Gastroesophageal sphincter (tissue), 4 donors: ENCODE measurements at regions not wholly inside any gene's neighbourhood (a gene's known extent, or its start where the extent isn't known, plus 50 kb on each side); places are given as distances from the start of the nearest gene placed in this dataset.

Source experiments
- ATAC-seq: fragments of 150-250 bp; one replicate; pipeline ENCODE4 v1.9.1; 2016; ENCODE audit warnings: mild to moderate bottlenecking, moderate library complexity
- H3K27ac ChIP-seq, 4 donors: fragments of 200-600 bp; sonication (generic) in 3 of 4; 1 replicate in 3 of 4; 2 replicates in 1 of 4; pipeline ENCODE4 v1.5.1; 2016 to 2019
- H3K27me3 ChIP-seq: fragments of 200-600 bp; sonication (generic); one replicate; pipeline ENCODE4 v1.5.1; 2019
- H3K36me3 ChIP-seq, 2 donors: fragments of 200-600 bp; sonication (generic); one replicate each; pipeline ENCODE4 v1.5.1; 2019; ENCODE audit warnings: control low read depth in 1 of 2
- H3K4me1 ChIP-seq, 3 donors: fragments of 200-600 bp; sonication (generic); 1 replicate in 2 of 3; 2 replicates in 1 of 3; pipeline ENCODE4 v1.5.1; 2016 to 2019; ENCODE audit warnings: control low read depth in 2 of 3
- H3K4me3 ChIP-seq, 2 donors: fragments of 200-600 bp; sonication (generic); one replicate each; pipeline ENCODE4 v1.5.1; 2019; ENCODE audit warnings: mild to moderate bottlenecking in 1 of 2, moderate library complexity in 1 of 2
- H3K9me3 ChIP-seq, 3 donors: fragments of 200-600 bp; sonication (generic); one replicate each; pipeline ENCODE4 v1.5.1; 2017 to 2019; ENCODE audit warnings: control low read depth in 2 of 3
- CTCF ChIP-seq, 4 experiments: fragments of 200-600 bp in 2 of 4; fragments of 450-650 bp in 2 of 4; sonication (generic) in 1 of 4; IDR thresholded peaks; one replicate each; pipeline ENCODE4 v1.5.1; 2017 to 2019; ENCODE audit warnings: antibody characterized with exemption in 4 of 4, mild to moderate bottlenecking in 2 of 4, moderate library complexity in 2 of 4
- EP300 ChIP-seq: sonication (generic); formaldehyde crosslinking; IDR thresholded peaks from one replicate; pipeline ENCODE4 v1.6.1; 2017; ENCODE audit warnings: antibody characterized with exemption, mild to moderate bottlenecking
- POLR2A ChIP-seq, 2 donors: fragments of 450-650 bp; IDR thresholded peaks; one replicate each; pipeline ENCODE4 v1.6.1; 2017; ENCODE audit warnings: antibody characterized with exemption in 2 of 2, mild to moderate bottlenecking in 2 of 2, moderate library complexity in 1 of 2
- POLR2AphosphoS5 ChIP-seq: sonication (generic); formaldehyde crosslinking; IDR thresholded peaks from one replicate; pipeline ENCODE4 v1.6.1; 2017; ENCODE audit warnings: antibody characterized with exemption
- WGBS, 2 donors: methylation state at CpG; one replicate each; pipeline ENCODE4 v1.1.5; 2018; ENCODE audit warnings: low coverage in 1 of 2; 5-methylcytosine and 5-hydroxymethylcytosine counted together

GRCh38 chr5:56508249-56508648, 275.1 kb upstream of the ANKRD55 start:
- Histone ChIP-seq H3K27me3 (no peaks in the 10 kb centered on the region), H3K9me3 (peaks cover 0 to 5% (median 0%) of the 10 kb centered on the region in 3 donors), H3K4me3 (no peak overlapping the region), H3K36me3 (no peaks in the 10 kb centered on the region), H3K4me1 (peaks cover 0 to 10% (median 0%) of the 10 kb centered on the region in 3 donors), H3K27ac (no peak overlapping the region)
- TF ChIP-seq POLR2A (IDR thresholded peaks at IDR 0.05) (no peak), POLR2AphosphoS5 (no peak), EP300 (no peak), CTCF (IDR thresholded peaks at IDR 0.05) (no peak)
- ATAC-seq, result no peak
- WGBS, 2 donors, result 92% methylated on average over 2 of the region's 2 CpGs

GRCh38 chr5:56507351-56507930, 274.3 kb upstream of the ANKRD55 start:
- no peaks in the 10 kb centered on the region for H3K27me3 ChIP-seq
- WGBS, 2 donors, result 89 to 100% methylated on average over 2 of the region's 2 CpGs
- H3K4me1 ChIP-seq, result peaks cover 0 to 2% (median 0%) of the 10 kb centered on the region in 3 donors
- peaks cover 0 to 5% (median 0%) of the 10 kb centered on the region in 3 donors for H3K9me3 ChIP-seq
- no peak for TF ChIP-seq CTCF (IDR thresholded peaks at IDR 0.05)
- TF ChIP-seq EP300, result no peak
- TF ChIP-seq POLR2AphosphoS5, result no peak
- no peak for TF ChIP-seq POLR2A (IDR thresholded peaks at IDR 0.05)
- H3K27ac ChIP-seq, result no peak overlapping the region
- H3K4me3 ChIP-seq, result no peak overlapping the region
- no peak for ATAC-seq
- no peaks in the 10 kb centered on the region for H3K36me3 ChIP-seq

DNA sequence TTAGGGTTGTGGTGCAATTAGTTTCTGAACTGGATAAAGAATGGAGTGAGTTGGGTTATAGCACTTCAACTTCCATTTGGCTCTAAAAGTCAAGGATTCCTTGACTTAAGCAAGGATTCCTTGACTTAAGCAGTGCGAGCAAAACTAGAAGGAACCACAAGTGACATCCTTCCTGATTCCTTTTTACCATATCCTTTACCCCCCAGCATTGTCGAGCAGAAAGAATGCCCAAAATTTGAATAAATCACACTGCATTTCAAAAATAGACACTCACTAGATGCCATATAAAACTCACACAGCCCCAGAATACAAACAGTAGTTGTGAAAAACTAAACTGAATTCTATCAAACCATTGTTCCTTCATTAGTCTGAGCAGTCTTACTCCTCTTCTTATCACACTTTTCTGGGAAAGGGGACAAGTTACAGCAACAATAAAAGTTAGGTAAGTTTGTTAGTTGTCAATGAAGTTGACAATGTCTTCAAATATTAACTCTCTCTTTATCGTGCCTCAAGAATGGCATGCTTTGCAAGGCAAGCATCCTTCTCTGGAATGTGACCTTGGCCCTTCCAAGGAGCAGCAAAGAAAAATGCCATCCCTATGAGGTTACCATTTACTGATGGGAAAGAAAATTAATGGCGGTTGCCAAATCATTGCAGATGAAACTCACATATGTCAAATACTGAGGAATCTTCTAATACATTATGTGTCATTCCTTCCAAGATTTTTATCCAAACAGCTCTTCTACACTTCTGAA, 273.3 kb upstream of the ANKRD55 start:
- Histone ChIP-seq H3K9me3 (peaks cover 0 to 5% (median 0%) of the 10 kb centered on the region in 3 donors), H3K27ac (no peak overlapping the region), H3K36me3 (no peaks in the 10 kb centered on the region), H3K4me1 (no peaks in the 10 kb centered on the region), H3K27me3 (no peaks in the 10 kb centered on the region), H3K4me3 (no peak overlapping the region)
- no peak for TF ChIP-seq EP300
- TF ChIP-seq CTCF (IDR thresholded peaks at IDR 0.05), result no peak
- no peak for TF ChIP-seq POLR2A (IDR thresholded peaks at IDR 0.05)
- TF ChIP-seq POLR2AphosphoS5, result no peak
- WGBS, 2 donors, result 71 to 76% methylated on average over 4 of the region's 4 CpGs
- ATAC-seq, result no peak

- Histone ChIP-seq H3K4me3 (no peak overlapping the region), H3K4me1 (no peaks in the 10 kb centered on the region), H3K36me3 (no peaks in the 10 kb centered on the region), H3K9me3 (peaks cover 0 to 5% (median 0%) of the 10 kb centered on the region in 3 donors), H3K27ac (no peak overlapping the region), H3K27me3 (no peaks in the 10 kb centered on the region)
- no peak for TF ChIP-seq CTCF (IDR thresholded peaks at IDR 0.05)
- TF ChIP-seq POLR2AphosphoS5, result no peak
- TF ChIP-seq POLR2A (IDR thresholded peaks at IDR 0.05), result no peak
- TF ChIP-seq EP300, result no peak
- WGBS, 2 donors, result 91% methylated on average over 3 of the region's 3 CpGs; no CpG with 5 or more reads in 1 of the 2 donors
- ATAC-seq, result no peak
Measured at GRCh38 chr5:56503929-56504328, 270.8 kb upstream of the ANKRD55 start.
